ENCODE measurements at regions not wholly inside any gene's neighbourhood (a gene's known extent, or its start where the extent isn't known, plus 50 kb on each side); places are given as distances from the start of the nearest gene placed in this dataset.

DNA sequence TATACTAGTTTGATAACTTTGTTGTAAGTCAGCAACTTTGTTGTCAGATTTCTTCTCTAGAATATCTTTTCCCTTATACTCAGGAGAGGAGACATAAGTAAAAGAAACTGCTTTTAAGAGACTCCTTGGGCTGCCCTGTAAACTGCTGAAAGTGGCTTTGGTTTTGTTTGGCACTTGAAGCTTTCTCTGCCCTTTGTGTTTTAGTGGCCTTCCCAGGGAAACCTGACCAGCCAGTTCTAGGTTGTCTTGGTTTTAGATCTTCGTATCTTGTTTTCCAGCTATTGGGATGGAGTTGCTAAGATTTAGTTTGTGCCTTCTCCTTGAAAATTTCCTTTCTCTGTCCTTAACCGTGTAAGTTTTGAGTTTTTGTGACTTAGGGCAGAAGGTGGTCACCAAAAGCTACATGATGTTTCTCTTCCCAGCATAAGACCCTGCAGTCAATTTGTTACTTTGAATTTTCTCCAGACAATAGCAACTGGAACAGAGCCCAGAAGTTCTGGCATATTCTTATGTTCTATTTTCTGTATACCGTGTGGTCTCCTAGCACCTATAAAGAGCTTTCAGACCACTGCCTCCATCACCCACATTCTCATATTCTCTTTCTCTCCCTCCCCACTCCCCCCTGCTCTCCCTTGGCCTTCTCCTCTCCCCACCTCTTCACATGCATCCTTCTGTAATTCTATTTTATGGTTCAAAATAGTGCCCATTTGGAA lies 81.1 kb downstream of the BOLA3 start:
- Histone ChIP-seq H4K20me1 (replicated peaks in 1 of 2; ENCODE audit: control insufficient read depth in 1 of 2, insufficient read depth in 2 of 2, low read length in 2 of 2) (no peaks in the 10 kb centered on the region), H3K56ac (replicated peaks; ENCODE audit: insufficient read length, low read depth, low read length) (no peak overlapping the region), H3K4me3 (ENCODE audit: extremely low read depth in 1 of 4, insufficient read depth in 2 of 4, low read depth in 3 of 4, low read length in 4 of 4) (no peak overlapping the region), H3K4me2 (ENCODE audit: insufficient read depth in 1 of 2, low read depth in 2 of 2, low read length in 2 of 2) (no peak overlapping the region), H4K91ac (replicated peaks; ENCODE audit: insufficient read length, low read length) (no peak overlapping the region), H2BK5ac (ENCODE audit: low read depth, low read length) (no peak overlapping the region), H3K9me3 (ENCODE audit: insufficient read depth in 2 of 2, low read depth in 1 of 2, low read length in 1 of 2) (no peaks in the 10 kb centered on the region; a peak in 1 of 4 replicates), H4K5ac (ENCODE audit: insufficient read length, low read depth, low read length) (no peak overlapping the region), H3K14ac (ENCODE audit: insufficient read length) (no peak overlapping the region), H2AFZ (ENCODE audit: low read length) (no peak overlapping the region), H3K4ac (replicated peaks; ENCODE audit: insufficient read length, low read depth, low read length) (no peak overlapping the region), H2BK120ac (replicated peaks; ENCODE audit: low read depth, low read length) (no peak overlapping the region), H3K79me1 (ENCODE audit: low read depth, low read length) (peaks cover 4% of the 10 kb centered on the region; the same call in 1 of the 2 replicates), H3K23ac (ENCODE audit: insufficient read length) (no peak overlapping the region), H3K27ac (ENCODE audit: low read depth, low read length) (no peak overlapping the region), H2BK15ac (ENCODE audit: low read length) (no peak overlapping the region), H3K18ac (ENCODE audit: extremely low read depth, low read length) (no peak overlapping the region), H2BK12ac (ENCODE audit: low read depth, low read length) (no peak overlapping the region), H3K9ac (replicated peaks in 1 of 4; ENCODE audit: extremely low read depth in 1 of 4, low read depth in 3 of 4, low read length in 3 of 4) (no peak overlapping the region), H3K79me2 (ENCODE audit: control insufficient read depth in 1 of 2, insufficient read depth in 2 of 2, low read length in 2 of 2) (peaks cover 0 to 22% of the 10 kb centered on the region in 2 experiments; a peak in 2 of 4 replicates), H3K23me2 (ENCODE audit: low read depth, low read length) (no peaks in the 10 kb centered on the region), H3K4me1 (replicated peaks in 1 of 4; ENCODE audit: control insufficient read depth in 3 of 4, insufficient read depth in 4 of 4, low read length in 3 of 4) (peaks cover 0 to 2% (median 0%) of the 10 kb centered on the region in 4 experiments; a peak in 1 of 7 replicates), H2AK5ac (ENCODE audit: low read depth, low read length) (no peak overlapping the region), H3K36me3 (ENCODE audit: control insufficient read depth in 2 of 4, insufficient read depth in 4 of 4, low read length in 3 of 4) (no peaks in the 10 kb centered on the region), H3K27me3 (replicated peaks in 1 of 4; ENCODE audit: control insufficient read depth in 3 of 4, extremely low read depth in 1 of 4, insufficient read depth in 3 of 4, low read length in 3 of 4) (no peaks in the 10 kb centered on the region), H4K8ac (ENCODE audit: extremely low read depth, insufficient read depth, low read length) (no peak overlapping the region), H2BK20ac (ENCODE audit: low read length) (no peak overlapping the region)
- FAIRE-seq (no peak), DNase-seq (ENCODE audit: low read depth in 1 of 2, low spot score in 2 of 2) (no peak)
- POLR2A ChIA-PET (ENCODE audit: partially characterized antibody): interaction anchor here (0.9 to 1.1 kb wide), 2 partner anchors 9 to 76 kb away, joined by 3 read pairs; no protein-coding TSS in a partner anchor
- 87% methylated on average over 3 of the region's 3 CpGs; no CpG with 5 or more reads in 1 of the 2 experiments for WGBS, 2 experiments (ENCODE audit: extremely low coverage in 1 of 2, insufficient coverage in 1 of 2, insufficient read length in 1 of 2, insufficient replicate concordance in 2 of 2, low coverage in 1 of 2, low lambda C conversion rate in 2 of 2, missing lambda C conversion rate in 1 of 2)
- CTCF ChIA-PET (ENCODE audit: partially characterized antibody): interaction anchor here (0.6 to 2.1 kb wide), 7 partner anchors 9 to 155 kb away, joined by 3 to 10 read pairs (median 4); no protein-coding TSS in a partner anchor
- TF ChIP-seq CBX5 (IDR thresholded peaks at IDR 0.05; ENCODE audit: low read depth, low read length): no peak
- no peak for TF ChIP-seq BACH1 (IDR thresholded peaks at IDR 0.05; ENCODE audit: low read length)
- TF ChIP-seq SP1 (IDR thresholded peaks at IDR 0.05; ENCODE audit: low read depth, low read length): no peak
- TF ChIP-seq SIRT6 (IDR thresholded peaks at IDR 0.05; ENCODE audit: low read length): no peak
- no peak for TF ChIP-seq ATF2 (IDR thresholded peaks at IDR 0.05; ENCODE audit: low read length)
- no peak for TF ChIP-seq POLR2A (IDR thresholded peaks at IDR 0.05; ENCODE audit: control extremely low read depth in 1 of 2, low read depth in 2 of 2, low read length in 2 of 2)
- no peak for TF ChIP-seq KDM1A (IDR thresholded peaks at IDR 0.05; ENCODE audit: borderline replicate concordance, low read length)
- no peak for TF ChIP-seq ASH2L (IDR thresholded peaks at IDR 0.05; ENCODE audit: low read length)
- no peak for TF ChIP-seq KDM5A (IDR thresholded peaks at IDR 0.05; ENCODE audit: low read length)
- TF ChIP-seq RFX5 (IDR thresholded peaks at IDR 0.05; ENCODE audit: borderline replicate concordance, low read depth, low read length): no peak
- TF ChIP-seq EP300 (IDR thresholded peaks at IDR 0.05; ENCODE audit: borderline replicate concordance in 1 of 2, low read depth in 2 of 2, low read length in 2 of 2): no peak
- TF ChIP-seq BRCA1 (IDR thresholded peaks at IDR 0.05; ENCODE audit: low read depth, low read length): no peak
